Trophoblast cell (in vitro differentiated cells and primary cell): ENCODE measurements at regions not wholly inside any gene's neighbourhood (a gene's known extent, or its start where the extent isn't known, plus 50 kb on each side); places are given as distances from the start of the nearest gene placed in this dataset.

ENCODE experiments used
- DNase-seq, 2 donors: peaks; one replicate each; pipeline ENCODE4 v3.0.0-alpha.2; 2016
- H2AFZ ChIP-seq: 2 replicates; pipeline ENCODE4 v1.6.1; 2013; ENCODE audit warnings: low read length, moderate library complexity, mild to moderate bottlenecking; ENCODE audit not compliant: insufficient read depth, poor library complexity
- H2AK5ac ChIP-seq: 2 replicates; pipeline ENCODE4 v1.6.1; 2013; ENCODE audit warnings: mild to moderate bottlenecking, low read length
- H2BK120ac ChIP-seq: 2 replicates; pipeline ENCODE4 v1.6.1; 2013; ENCODE audit warnings: low read length, mild to moderate bottlenecking, moderate library complexity; ENCODE audit not compliant: insufficient read depth, poor library complexity
- H2BK12ac ChIP-seq: 2 replicates; pipeline ENCODE4 v1.6.1; 2013; ENCODE audit warnings: mild to moderate bottlenecking, low read length, moderate library complexity
- H2BK5ac ChIP-seq: 2 replicates; pipeline ENCODE4 v1.6.1; 2013; ENCODE audit warnings: low read length, low read depth, moderate library complexity, mild to moderate bottlenecking; ENCODE audit not compliant: poor library complexity
- H3K14ac ChIP-seq: 2 replicates; pipeline ENCODE4 v1.6.1; 2013; ENCODE audit warnings: mild to moderate bottlenecking, low read length
- H3K18ac ChIP-seq: 2 replicates; pipeline ENCODE4 v1.6.1; 2013; ENCODE audit warnings: mild to moderate bottlenecking, low read length
- H3K23ac ChIP-seq: 2 replicates; pipeline ENCODE4 v1.6.1; 2013; ENCODE audit warnings: low read length
- H3K27ac ChIP-seq: 2 replicates; pipeline ENCODE4 v1.5.1; 2013; ENCODE audit warnings: low read depth, mild to moderate bottlenecking, inconsistent platforms, low read length, moderate library complexity
- H3K27me3 ChIP-seq: 2 replicates; pipeline ENCODE4 v1.6.1; 2013; ENCODE audit warnings: inconsistent platforms, mild to moderate bottlenecking, low read length, moderate library complexity; ENCODE audit not compliant: insufficient read depth
- H3K36me3 ChIP-seq, 2 experiments: 1 replicate in 1 of 2; 2 replicates in 1 of 2; pipeline ENCODE4 v1.6.1; 2013; ENCODE audit warnings: low read length in 2 of 2, mild to moderate bottlenecking in 2 of 2, moderate library complexity in 1 of 2; ENCODE audit not compliant: insufficient read depth in 2 of 2, control insufficient read depth in 1 of 2
- H3K4ac ChIP-seq: 2 replicates; pipeline ENCODE4 v1.6.1; 2013; ENCODE audit warnings: low read depth, mild to moderate bottlenecking, low read length, moderate library complexity
- H3K4me1 ChIP-seq, 2 experiments: 1 replicate in 1 of 2; 2 replicates in 1 of 2; pipeline ENCODE4 v1.6.1; 2013; ENCODE audit warnings: low read length in 2 of 2, mild to moderate bottlenecking in 2 of 2, moderate library complexity in 1 of 2; ENCODE audit not compliant: insufficient read depth in 2 of 2, control insufficient read depth in 1 of 2
- H3K4me2 ChIP-seq: 2 replicates; pipeline ENCODE4 v1.6.1; 2013; ENCODE audit warnings: inconsistent platforms, mild to moderate bottlenecking, low read length, moderate library complexity
- H3K4me3 ChIP-seq: 2 replicates; pipeline ENCODE4 v1.5.1; 2013; ENCODE audit warnings: mild to moderate bottlenecking, low read depth, low read length, inconsistent platforms
- H3K79me1 ChIP-seq: one replicate; pipeline ENCODE4 v1.6.1; 2013; ENCODE audit warnings: low read length
- H3K79me2 ChIP-seq: 2 replicates; pipeline ENCODE4 v1.6.1; 2013; ENCODE audit warnings: low read length, mild to moderate bottlenecking; ENCODE audit not compliant: control insufficient read depth, insufficient read depth, poor library complexity
- H3K9ac ChIP-seq: 2 replicates; pipeline ENCODE4 v1.6.1; 2013; ENCODE audit warnings: mild to moderate bottlenecking, low read length
- H3K9me3 ChIP-seq: 2 replicates; pipeline ENCODE4 v1.6.1; 2013; ENCODE audit warnings: low read depth, mild to moderate bottlenecking, control low read depth, inconsistent platforms, low read length; ENCODE audit not compliant: insufficient read depth
- H4K12ac ChIP-seq: 2 replicates; pipeline ENCODE4 v1.6.1; 2013; ENCODE audit warnings: low read depth, mild to moderate bottlenecking, low read length, moderate library complexity
- H4K8ac ChIP-seq: 2 replicates; pipeline ENCODE4 v1.6.1; 2013; ENCODE audit warnings: low read depth, mild to moderate bottlenecking, low read length, moderate library complexity
- H4K91ac ChIP-seq: one replicate; pipeline ENCODE4 v1.6.1; 2013; ENCODE audit warnings: low read depth, mild to moderate bottlenecking, low read length, moderate library complexity
- WGBS: extraction: QIAGEN DNeasy Blood & Tissue Kit; methylation state at CpG from one replicate; pipeline ENCODE4 v1.1.7; 2013; ENCODE audit warnings: missing lambda C conversion rate; ENCODE audit not compliant: insufficient read length, insufficient coverage; ENCODE audit errors: extremely low coverage; 5-methylcytosine and 5-hydroxymethylcytosine counted together

GRCh38 chr1:10897321-10897980 is 101.0 kb upstream of the CASZ1 start:
- H3K23ac ChIP-seq, result no peak overlapping the region
- H3K9me3 ChIP-seq, result no peaks in the 10 kb centered on the region
- no peak overlapping the region for H4K91ac ChIP-seq
- no peak overlapping the region for H3K14ac ChIP-seq
- H2BK5ac ChIP-seq, result no peak overlapping the region
- H4K8ac ChIP-seq, result no peak overlapping the region
- H3K4me1 ChIP-seq, result peaks cover 22 to 24% of the 10 kb centered on the region in 2 experiments
- no peak overlapping the region for H2BK12ac ChIP-seq
- no peak overlapping the region for H3K27ac ChIP-seq
- no CpG with 5 or more reads among the region's 13 CpGs for WGBS
- H2AFZ ChIP-seq, result no peak overlapping the region
- no peak overlapping the region for H3K4ac ChIP-seq
- H2AK5ac ChIP-seq, result no peak overlapping the region
- no peaks in the 10 kb centered on the region for H3K27me3 ChIP-seq
- H3K79me2 ChIP-seq, result peaks cover 2% of the 10 kb centered on the region
- no peak overlapping the region for H4K12ac ChIP-seq
- H3K36me3 ChIP-seq, result no peaks in the 10 kb centered on the region
- peaks cover 9% of the 10 kb centered on the region for H3K79me1 ChIP-seq
- H3K4me3 ChIP-seq, result no peak overlapping the region
- no peak overlapping the region for H2BK120ac ChIP-seq
- peak in 1 of 2 donors; percentile 28 for DNase-seq
- no peak overlapping the region for H3K18ac ChIP-seq
- no peak overlapping the region for H3K9ac ChIP-seq
- no peak overlapping the region for H3K4me2 ChIP-seq

- WGBS, result no CpG with 5 or more reads among the region's 17 CpGs
Observed at GRCh38 chr1:10897981-10898728, 101.7 kb upstream of the CASZ1 start.

GRCh38 chr1:10898921-10899320 is 102.5 kb upstream of the CASZ1 start:
- Histone ChIP-seq H2BK5ac (no peak overlapping the region), H2BK12ac (no peak overlapping the region), H3K14ac (no peak overlapping the region), H2BK120ac (no peak overlapping the region), H3K79me2 (peaks cover 2% of the 10 kb centered on the region), H3K27ac (no peak overlapping the region), H3K4ac (no peak overlapping the region), H3K18ac (no peak overlapping the region), H3K4me1 (peaks cover 22 to 25% of the 10 kb centered on the region in 2 experiments), H4K8ac (no peak overlapping the region), H4K91ac (no peak overlapping the region), H3K36me3 (no peaks in the 10 kb centered on the region), H3K9ac (no peak overlapping the region), H4K12ac (no peak overlapping the region), H3K23ac (no peak overlapping the region), H3K27me3 (no peaks in the 10 kb centered on the region), H3K79me1 (peaks cover 9% of the 10 kb centered on the region), H2AK5ac (no peak overlapping the region), H3K4me2 (no peak overlapping the region), H3K9me3 (no peaks in the 10 kb centered on the region), H2AFZ (no peak overlapping the region), H3K4me3 (no peak overlapping the region)
- WGBS, result no CpG with 5 or more reads among the region's 9 CpGs
- DNase-seq, result no peak

More at GRCh38 chr1:10897981-10898728, 101.7 kb upstream of the CASZ1 start:
- Histone ChIP-seq H3K18ac (no peak overlapping the region), H2BK120ac (no peak overlapping the region), H3K4me1 (peaks cover 22 to 25% of the 10 kb centered on the region in 2 experiments), H3K27me3 (no peaks in the 10 kb centered on the region), H4K12ac (no peak overlapping the region), H3K9ac (no peak overlapping the region), H3K14ac (no peak overlapping the region), H4K91ac (no peak overlapping the region), H2BK5ac (no peak overlapping the region), H3K4me3 (no peak overlapping the region), H2AK5ac (peak overlapping the region; percentile 16), H3K9me3 (no peaks in the 10 kb centered on the region), H2AFZ (no peak overlapping the region), H3K36me3 (no peaks in the 10 kb centered on the region), H3K23ac (no peak overlapping the region), H3K79me1 (peaks cover 9% of the 10 kb centered on the region), H3K4me2 (no peak overlapping the region), H2BK12ac (no peak overlapping the region), H3K79me2 (peaks cover 2% of the 10 kb centered on the region), H4K8ac (no peak overlapping the region), H3K27ac (no peak overlapping the region), H3K4ac (no peak overlapping the region)
- DNase-seq, result no peak

- Histone ChIP-seq H3K4me3 (no peak overlapping the region), H3K23ac (no peak overlapping the region), H3K27me3 (no peaks in the 10 kb centered on the region), H3K79me2 (peaks cover 2% of the 10 kb centered on the region), H4K91ac (peak overlapping the region; percentile 25), H2BK5ac (no peak overlapping the region), H3K9ac (no peak overlapping the region), H3K4me1 (peaks cover 22 to 25% of the 10 kb centered on the region in 2 experiments), H3K14ac (no peak overlapping the region), H3K27ac (no peak overlapping the region), H2AK5ac (no peak overlapping the region), H3K4me2 (no peak overlapping the region), H3K4ac (no peak overlapping the region), H3K79me1 (peaks cover 9% of the 10 kb centered on the region), H2BK12ac (peak overlapping the region; percentile 17), H3K9me3 (peaks cover 2% of the 10 kb centered on the region), H3K36me3 (no peaks in the 10 kb centered on the region), H2AFZ (no peak overlapping the region), H3K18ac (no peak overlapping the region), H4K12ac (no peak overlapping the region), H4K8ac (no peak overlapping the region), H2BK120ac (no peak overlapping the region)
- WGBS, result no CpG with 5 or more reads among the region's 18 CpGs
- peak; percentile 85 to 90 for DNase-seq
Observed at GRCh38 chr1:10899490-10900250, 103.2 kb upstream of the CASZ1 start.
